GM12864 (cell line): ENCODE measurements at regions not wholly inside any gene's neighbourhood (a gene's known extent, or its start where the extent isn't known, plus 50 kb on each side); places are given as distances from the start of the nearest gene placed in this dataset.

ENCODE experiments used
- DNase-seq: peaks from one replicate; pipeline ENCODE4 v3.0.0-alpha.2; 2011; ENCODE audit warnings: low read depth
- H3K4me3 ChIP-seq: 2 replicates; pipeline ENCODE4 v1.5.1; 2011; ENCODE audit warnings: mild to moderate bottlenecking, low read depth, low read length, control low read depth
- CTCF ChIP-seq: IDR thresholded peaks from 2 replicates; pipeline ENCODE4 v1.5.1; 2011; ENCODE audit warnings: low read depth, mild to moderate bottlenecking, moderate library complexity, low read length, control low read depth, inconsistent platforms; ENCODE audit errors: missing control alignments

GRCh38 chr13:75103976-75104375 lies 378.0 kb downstream of the TBC1D4 start:
- no peak for TF ChIP-seq CTCF
- H3K4me3 ChIP-seq: no peak overlapping the region
- DNase-seq: no peak

DNA sequence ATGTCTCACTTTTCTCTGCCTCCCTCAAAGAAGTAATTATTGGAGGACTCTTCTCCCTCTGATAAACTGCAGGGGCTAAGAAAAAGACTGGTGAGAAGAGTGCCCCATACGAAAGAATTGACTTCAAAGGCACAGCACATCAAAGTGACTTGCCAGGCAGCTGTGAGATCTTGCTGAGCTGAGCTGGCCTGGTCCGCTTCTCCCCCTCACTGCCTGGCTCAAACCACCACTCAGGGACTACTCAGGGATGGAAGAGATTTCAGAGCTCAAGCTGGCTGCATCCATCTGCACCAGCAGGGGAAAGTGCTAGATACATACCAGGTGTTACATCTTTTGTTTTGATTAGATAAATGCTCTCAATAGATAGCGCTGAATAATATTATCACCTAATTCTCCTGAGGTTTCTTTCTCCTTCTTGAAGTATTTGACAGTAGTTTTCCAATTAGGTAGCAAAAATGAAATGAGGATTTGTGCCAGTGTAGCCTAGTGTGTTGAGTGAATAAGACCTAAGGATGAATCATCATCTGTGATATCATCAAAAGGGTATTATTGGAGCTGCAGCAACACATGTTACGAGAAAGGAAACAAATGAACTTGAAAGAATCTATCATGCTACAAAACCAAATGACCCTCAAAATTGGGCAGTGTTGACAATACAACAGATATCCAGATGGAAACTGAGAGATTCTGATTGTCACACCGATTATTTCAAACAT lies 379.8 kb downstream of the TBC1D4 start:
- H3K4me3 ChIP-seq: no peak overlapping the region
- TF ChIP-seq CTCF: no peak
- DNase-seq: no peak

DNA sequence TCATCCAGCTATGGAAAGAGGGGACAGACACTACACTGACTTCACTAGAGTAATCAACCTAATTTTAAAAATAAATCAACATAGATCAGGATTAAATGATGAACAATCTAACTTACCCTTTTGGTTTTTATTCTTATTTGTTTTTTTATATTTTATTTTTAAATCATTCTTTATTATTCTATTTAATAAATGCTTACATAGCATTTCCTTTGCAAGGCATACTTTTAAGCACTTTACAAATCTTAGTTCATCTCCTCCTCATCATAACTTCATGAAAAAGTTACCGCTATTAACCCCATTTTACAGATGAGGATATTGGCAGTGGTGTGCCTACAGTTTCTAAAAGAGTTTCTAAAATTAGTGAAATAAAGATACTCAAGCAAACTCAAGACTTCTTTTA lies 380.6 kb downstream of the TBC1D4 start:
- no peak overlapping the region for H3K4me3 ChIP-seq
- no peak for DNase-seq
- no peak for TF ChIP-seq CTCF

DNA sequence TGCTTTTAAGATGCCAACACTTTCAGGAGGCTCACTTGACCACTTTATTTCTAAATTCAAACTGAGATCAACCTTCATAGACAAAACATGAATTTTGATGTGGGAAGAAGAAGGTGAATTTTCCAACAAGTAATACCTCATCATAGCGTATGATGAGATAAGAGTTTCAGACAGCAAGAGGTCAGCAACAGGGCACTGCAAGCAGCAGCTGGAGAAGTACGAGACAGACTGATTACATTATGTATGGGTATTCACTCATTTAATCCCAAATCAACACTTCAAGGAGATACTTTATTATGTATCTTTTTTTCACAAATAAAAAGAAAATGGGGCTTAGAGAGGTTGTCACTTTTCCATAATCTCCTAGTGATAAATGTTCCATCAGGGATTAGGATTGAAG lies 389.8 kb downstream of the TBC1D4 start:
- no peak for DNase-seq
- TF ChIP-seq CTCF: no peak
- no peak overlapping the region for H3K4me3 ChIP-seq

DNA sequence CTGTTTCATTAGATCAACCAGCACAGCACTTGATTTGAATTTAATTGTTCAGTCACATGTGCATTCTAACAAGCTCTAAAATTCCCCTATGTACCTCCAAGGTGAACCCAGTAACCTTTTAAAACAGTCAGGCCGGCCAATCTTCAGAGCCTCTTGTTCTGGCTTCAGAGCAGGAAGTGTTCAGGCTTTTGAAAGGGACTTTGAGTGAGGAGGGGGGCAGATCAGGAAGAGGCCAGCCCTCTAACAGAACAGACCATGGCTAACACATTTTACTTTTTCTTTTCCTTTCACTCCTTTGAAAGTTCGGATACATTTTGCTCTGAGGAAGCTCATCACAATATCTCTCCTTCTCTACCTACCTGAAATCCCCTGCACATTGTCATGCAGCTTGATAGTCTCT lies 390.3 kb downstream of the TBC1D4 start:
- no peak overlapping the region for H3K4me3 ChIP-seq
- TF ChIP-seq CTCF: no peak
- DNase-seq: no peak

GRCh38 chr13:75090872-75091615 lies 390.9 kb downstream of the TBC1D4 start:
- no peak for DNase-seq
- no peak overlapping the region for H3K4me3 ChIP-seq
- no peak for TF ChIP-seq CTCF
